Prostate gland (tissue), 2 donors: ENCODE measurements at regions not wholly inside any gene's neighbourhood (a gene's known extent, or its start where the extent isn't known, plus 50 kb on each side); places are given as distances from the start of the nearest gene placed in this dataset.

Source experiments
- DNase-seq: peaks from one replicate; pipeline ENCODE4 v3.0.0-alpha.2; 2019; ENCODE audit warnings: low spot score
- H3K27ac ChIP-seq, 2 donors: fragments of 200-600 bp; sonication (generic); 2 replicates each; pipeline ENCODE4 v1.5.1; 2017 to 2019
- H3K27me3 ChIP-seq: fragments of 200-600 bp; sonication (generic); replicated peaks from 2 replicates; pipeline ENCODE4 v1.5.1; 2019; ENCODE audit not compliant: insufficient read depth
- H3K36me3 ChIP-seq, 2 donors: fragments of 200-600 bp; sonication (generic); 1 replicate in 1 of 2; 2 replicates in 1 of 2; pipeline versions ENCODE4 v1.5.1 to v1.8.1; 2017 to 2019
- H3K4me1 ChIP-seq: fragments of 200-600 bp; sonication (generic); replicated peaks from 2 replicates; pipeline ENCODE4 v1.5.1; 2019
- H3K4me3 ChIP-seq, 2 donors: fragments of 200-600 bp; sonication (generic); 2 replicates each; pipeline ENCODE4 v1.5.1; 2017 to 2019
- H3K9me3 ChIP-seq: fragments of 200-600 bp; sonication (generic); 2 replicates; pipeline ENCODE4 v1.5.1; 2017
- POLR2A ChIP-seq: fragments of 450-650 bp; IDR thresholded peaks from one replicate; pipeline ENCODE4 v1.6.1; 2016; ENCODE audit warnings: antibody characterized with exemption, mild to moderate bottlenecking
- POLR2AphosphoS5 ChIP-seq: sonication (generic); formaldehyde crosslinking; IDR thresholded peaks from one replicate; pipeline ENCODE4 v1.6.1; 2017; ENCODE audit warnings: antibody characterized with exemption
- WGBS: methylation state at CpG from one replicate; pipeline ENCODE4 v1.1.5; 2018; 5-methylcytosine and 5-hydroxymethylcytosine counted together
- intact Hi-C: fragments of 100-400 bp; cut with DNase I; formaldehyde crosslinking; loops from one replicate; pipeline ENCODE4 v1.14.2; 2022
- TF ChIP-seq, protein P1 (sequence below), 4 experiments: fragments of 200-600 bp in 2 of 4; fragments of 450-650 bp in 2 of 4; sonication (generic) in 2 of 4; IDR thresholded peaks; 1 replicate in 3 of 4; 2 replicates in 1 of 4; pipeline ENCODE4 v1.5.1; 2016 to 2019; ENCODE audit warnings: antibody characterized with exemption in 4 of 4, mild to moderate bottlenecking in 2 of 4, moderate library complexity in 2 of 4

- intact Hi-C loops = no loop called here
- 90% methylated on average over 5 of the region's 5 CpGs for WGBS
Measured at GRCh38 chr1:4153571-4153970, 253.5 kb upstream of the C1orf174 start.

GRCh38 chr1:4156241-4156973 lies 256.3 kb upstream of the C1orf174 start:
- no peak for DNase-seq
- peaks cover 3% of the 10 kb centered on the region for H3K27me3 ChIP-seq
- 79% methylated on average over 14 of the region's 14 CpGs for WGBS
- H3K27ac ChIP-seq = no peak overlapping the region
- no peaks in the 10 kb centered on the region for H3K9me3 ChIP-seq
- intact Hi-C loops = no loop called here
- no peaks in the 10 kb centered on the region for H3K36me3 ChIP-seq
- TF ChIP-seq POLR2AphosphoS5 (no peak), POLR2A (no peak)
- TF ChIP-seq, protein P1, sequence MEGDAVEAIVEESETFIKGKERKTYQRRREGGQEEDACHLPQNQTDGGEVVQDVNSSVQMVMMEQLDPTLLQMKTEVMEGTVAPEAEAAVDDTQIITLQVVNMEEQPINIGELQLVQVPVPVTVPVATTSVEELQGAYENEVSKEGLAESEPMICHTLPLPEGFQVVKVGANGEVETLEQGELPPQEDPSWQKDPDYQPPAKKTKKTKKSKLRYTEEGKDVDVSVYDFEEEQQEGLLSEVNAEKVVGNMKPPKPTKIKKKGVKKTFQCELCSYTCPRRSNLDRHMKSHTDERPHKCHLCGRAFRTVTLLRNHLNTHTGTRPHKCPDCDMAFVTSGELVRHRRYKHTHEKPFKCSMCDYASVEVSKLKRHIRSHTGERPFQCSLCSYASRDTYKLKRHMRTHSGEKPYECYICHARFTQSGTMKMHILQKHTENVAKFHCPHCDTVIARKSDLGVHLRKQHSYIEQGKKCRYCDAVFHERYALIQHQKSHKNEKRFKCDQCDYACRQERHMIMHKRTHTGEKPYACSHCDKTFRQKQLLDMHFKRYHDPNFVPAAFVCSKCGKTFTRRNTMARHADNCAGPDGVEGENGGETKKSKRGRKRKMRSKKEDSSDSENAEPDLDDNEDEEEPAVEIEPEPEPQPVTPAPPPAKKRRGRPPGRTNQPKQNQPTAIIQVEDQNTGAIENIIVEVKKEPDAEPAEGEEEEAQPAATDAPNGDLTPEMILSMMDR (IDR thresholded peaks at IDR 0.05) = no peak
- no peak overlapping the region for H3K4me3 ChIP-seq
- no peaks in the 10 kb centered on the region for H3K4me1 ChIP-seq

More at GRCh38 chr1:4153571-4153970, 253.5 kb upstream of the C1orf174 start:
- Histone ChIP-seq H3K9me3 (no peaks in the 10 kb centered on the region), H3K27me3 (no peaks in the 10 kb centered on the region), H3K4me1 (no peaks in the 10 kb centered on the region), H3K4me3 (no peak overlapping the region), H3K27ac (no peak overlapping the region), H3K36me3 (no peaks in the 10 kb centered on the region)
- DNase-seq = no peak
- TF ChIP-seq, protein P1 (IDR thresholded peaks at IDR 0.05) = no peak
- TF ChIP-seq POLR2AphosphoS5 (no peak), POLR2A (no peak)

DNA sequence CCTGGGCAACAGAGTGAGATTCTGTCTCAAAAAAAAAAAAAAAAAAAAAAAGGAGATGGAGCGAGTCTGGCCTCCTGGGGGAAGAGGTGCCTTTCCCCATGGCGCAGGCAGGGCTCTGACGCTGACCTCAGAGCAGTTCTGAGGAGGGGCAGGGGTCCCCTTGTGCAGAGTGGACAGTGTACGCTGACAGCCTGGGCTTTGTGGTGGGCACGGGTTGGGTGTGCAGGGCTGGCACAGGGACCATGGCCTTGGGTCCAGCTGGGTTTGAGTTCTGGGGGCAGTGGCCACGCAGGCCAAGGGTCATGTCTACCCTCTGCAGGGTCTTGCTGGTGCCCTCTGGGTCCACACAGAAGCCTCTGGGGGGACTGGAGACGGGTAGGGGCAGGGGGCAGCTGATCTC lies 260.1 kb upstream of the C1orf174 start:
- Histone ChIP-seq H3K27ac (no peak overlapping the region), H3K9me3 (no peaks in the 10 kb centered on the region), H3K4me1 (no peaks in the 10 kb centered on the region), H3K36me3 (no peaks in the 10 kb centered on the region), H3K4me3 (no peak overlapping the region), H3K27me3 (peaks cover 3% of the 10 kb centered on the region)
- no peak for TF ChIP-seq POLR2A
- intact Hi-C loops = no loop called here
- WGBS = 84% methylated on average over 7 of the region's 7 CpGs
- no peak for DNase-seq

DNA sequence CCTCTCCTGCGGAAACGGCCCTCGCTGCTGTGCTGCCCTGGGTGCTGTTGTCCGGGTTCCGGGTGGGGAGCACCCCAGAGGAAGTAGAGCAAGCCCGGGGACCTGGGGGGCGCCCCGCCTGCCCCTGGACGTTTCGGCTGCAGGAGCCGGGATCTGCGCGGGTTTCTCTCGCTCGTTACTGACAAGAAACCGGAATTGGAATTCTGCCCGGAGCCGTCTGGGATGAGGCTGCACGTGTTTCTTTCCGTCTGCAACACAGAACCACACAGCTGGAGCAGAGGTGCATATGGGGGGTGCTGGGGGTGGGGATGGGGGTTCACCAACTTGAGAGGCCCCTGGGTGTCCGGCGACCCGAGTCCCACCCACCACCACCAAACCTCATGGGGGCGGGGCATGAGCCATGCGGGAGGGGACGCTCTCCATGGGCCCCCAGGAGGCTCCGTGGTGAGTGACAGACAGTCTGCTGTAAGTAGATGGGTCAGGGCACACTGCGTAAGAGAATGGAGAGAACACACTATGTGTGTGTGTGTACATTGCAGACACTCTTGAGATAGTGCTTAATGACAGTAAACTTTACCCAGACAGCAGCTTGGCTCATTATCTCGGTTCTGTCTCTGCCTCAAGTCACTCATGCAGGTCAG lies 261.4 kb upstream of the C1orf174 start:
- Histone ChIP-seq H3K9me3 (no peaks in the 10 kb centered on the region), H3K4me1 (no peaks in the 10 kb centered on the region), H3K4me3 (no peak overlapping the region), H3K27me3 (peaks cover 6% of the 10 kb centered on the region), H3K27ac (no peak overlapping the region), H3K36me3 (no peaks in the 10 kb centered on the region)
- 41% methylated on average over 28 of the region's 29 CpGs for WGBS
- TF ChIP-seq, protein P1 (IDR thresholded peaks at IDR 0.05) = no peak
- TF ChIP-seq POLR2A = no peak
- TF ChIP-seq POLR2AphosphoS5 = no peak
- no peak for DNase-seq
- intact Hi-C loops = no loop called here

DNA sequence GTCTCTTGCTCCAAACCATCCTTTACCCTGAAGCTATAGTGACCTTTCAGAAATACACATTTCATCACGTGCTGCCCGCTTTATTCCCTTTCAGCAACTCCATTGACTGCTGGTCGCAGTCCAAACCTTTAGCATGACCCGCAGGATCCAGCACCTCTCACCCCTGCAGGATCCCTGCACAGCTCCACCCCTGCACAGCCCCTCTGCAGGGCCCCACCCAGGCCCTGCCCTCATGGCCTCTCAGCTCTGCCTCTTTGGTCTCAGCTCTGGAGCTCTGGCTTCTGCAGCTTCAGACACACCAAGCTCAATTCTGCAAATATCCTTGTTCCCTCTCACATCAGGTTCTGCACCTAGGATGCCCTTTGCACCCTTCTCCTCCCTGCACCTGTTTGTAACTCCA lies 264.9 kb upstream of the C1orf174 start:
- Histone ChIP-seq H3K4me1 (no peaks in the 10 kb centered on the region), H3K27ac (no peak overlapping the region), H3K36me3 (no peaks in the 10 kb centered on the region), H3K27me3 (peaks cover 6% of the 10 kb centered on the region), H3K4me3 (no peak overlapping the region), H3K9me3 (no peaks in the 10 kb centered on the region)
- no peak for TF ChIP-seq POLR2AphosphoS5
- TF ChIP-seq POLR2A = no peak
- TF ChIP-seq, protein P1 (IDR thresholded peaks at IDR 0.05) = no peak
- intact Hi-C loops = no loop called here
- 72% methylated on average over 4 of the region's 4 CpGs for WGBS
- DNase-seq = no peak
